H1 (cell line): ENCODE measurements at regions not wholly inside any gene's neighbourhood (a gene's known extent, or its start where the extent isn't known, plus 50 kb on each side); places are given as distances from the start of the nearest gene placed in this dataset.

Source experiments
- CTCF ChIA-PET: fragments of 300-600 bp; sonication (Branson Sonifier 250); formaldehyde crosslinking; loops from one replicate; lab custom pipeline; 2021; ENCODE audit not compliant: partially characterized antibody; lab: Charles Lee
- POLR2A ChIA-PET: fragments of 300-600 bp; sonication (Branson Sonifier 250); formaldehyde crosslinking; loops from one replicate; lab custom pipeline; 2021; ENCODE audit warnings: inconsistent platforms; ENCODE audit not compliant: partially characterized antibody; lab: Charles Lee
- DNase-seq, 2 experiments: peaks; one replicate each; pipeline versions ENCODE4 v3.0.0 to v3.0.0-alpha.2; 2010 to 2022; ENCODE audit warnings: low spot score in 2 of 2, low read depth in 1 of 2, mixed read lengths in 1 of 2
- FAIRE-seq: peaks from 2 replicates; lab custom pipeline; 2011; peaks lifted over from hg19 to GRCh38; lab: Jason Lieb, UNC
- H2AFZ ChIP-seq: 2 replicates; pipeline ENCODE4 v1.8.1; 2012; ENCODE audit warnings: low read length, inconsistent platforms
- H2AK5ac ChIP-seq: 2 replicates; pipeline ENCODE4 v1.6.1; 2013; ENCODE audit warnings: low read depth, low read length
- H2BK120ac ChIP-seq: replicated peaks from 2 replicates; pipeline ENCODE3; 2013; ENCODE audit warnings: low read depth, low read length, inconsistent platforms
- H2BK12ac ChIP-seq: 2 replicates; pipeline ENCODE4 v1.6.1; 2013; ENCODE audit warnings: low read depth, low read length
- H2BK15ac ChIP-seq: 2 replicates; pipeline ENCODE4 v1.6.1; 2013; ENCODE audit warnings: low read length
- H2BK20ac ChIP-seq: 2 replicates; pipeline ENCODE4 v1.6.1; 2013; ENCODE audit warnings: low read length
- H2BK5ac ChIP-seq: 2 replicates; pipeline ENCODE4 v1.6.1; 2013; ENCODE audit warnings: low read depth, low read length
- H3K14ac ChIP-seq: 2 replicates; pipeline ENCODE4 v1.6.1; 2013; ENCODE audit warnings: inconsistent platforms; ENCODE audit not compliant: insufficient read length
- H3K18ac ChIP-seq: 2 replicates; pipeline ENCODE4 v1.6.1; 2013; ENCODE audit warnings: low read length; ENCODE audit errors: extremely low read depth
- H3K23ac ChIP-seq: 2 replicates; pipeline ENCODE4 v1.6.1; 2013; ENCODE audit warnings: inconsistent platforms; ENCODE audit not compliant: insufficient read length
- H3K23me2 ChIP-seq: 2 replicates; pipeline ENCODE4 v1.6.1; 2013; ENCODE audit warnings: low read depth, low read length
- H3K27ac ChIP-seq: 2 replicates; pipeline ENCODE4 v1.6.1; 2011; ENCODE audit warnings: low read depth, low read length, inconsistent platforms
- H3K27me3 ChIP-seq, 4 experiments: replicated peaks in 1 of 4; 1 replicate in 1 of 4; 2 replicates in 3 of 4; pipeline versions ENCODE4 v1.6.1 to v1.8.1; 2011 to 2013; ENCODE audit warnings: low read length in 3 of 4, mild to moderate bottlenecking in 3 of 4, inconsistent platforms in 2 of 4, mixed read lengths in 2 of 4, moderate library complexity in 1 of 4; ENCODE audit not compliant: control insufficient read depth in 3 of 4, insufficient read depth in 3 of 4; ENCODE audit errors: extremely low read depth in 1 of 4
- H3K36me3 ChIP-seq, 4 experiments: 2 replicates each; pipeline versions ENCODE4 v1.6.1 to v1.8.1; 2011 to 2013; ENCODE audit warnings: mild to moderate bottlenecking in 4 of 4, low read length in 3 of 4, moderate library complexity in 2 of 4, control low read depth in 1 of 4, inconsistent platforms in 1 of 4; ENCODE audit not compliant: insufficient read depth in 4 of 4, control insufficient read depth in 2 of 4
- H3K4ac ChIP-seq: replicated peaks from 2 replicates; pipeline ENCODE3; 2013; ENCODE audit warnings: low read length, low read depth, mixed read lengths, inconsistent platforms; ENCODE audit not compliant: insufficient read length
- H3K4me1 ChIP-seq, 4 experiments: replicated peaks in 1 of 4; 1 replicate in 1 of 4; 2 replicates in 3 of 4; pipeline versions ENCODE4 v1.6.1 to v1.8.1; 2011 to 2013; ENCODE audit warnings: low read length in 3 of 4, inconsistent platforms in 2 of 4, mixed read lengths in 1 of 4; ENCODE audit not compliant: insufficient read depth in 4 of 4, control insufficient read depth in 3 of 4
- H3K4me2 ChIP-seq, 2 experiments: 2 replicates each; pipeline versions ENCODE4 v1.6.1 to v1.8.1; 2011 to 2013; ENCODE audit warnings: low read depth in 2 of 2, low read length in 2 of 2, control low read depth in 1 of 2, inconsistent platforms in 1 of 2, mild to moderate bottlenecking in 1 of 2; ENCODE audit not compliant: insufficient read depth in 1 of 2
- H3K4me3 ChIP-seq, 4 experiments: fragments of 200-600, 300-600 bp in 1 of 4; sonication (generic), shearing (Covaris generic), sonication (Bioruptor Twin) in 1 of 4; 2 replicates each; pipeline versions ENCODE4 v1.5.1 to v1.8.1; 2011 to 2016; ENCODE audit warnings: low read length in 4 of 4, low read depth in 3 of 4, control low read depth in 2 of 4, inconsistent platforms in 2 of 4, mild to moderate bottlenecking in 2 of 4, mixed read lengths in 1 of 4, moderate library complexity in 1 of 4; ENCODE audit not compliant: insufficient read depth in 2 of 4; ENCODE audit errors: extremely low read depth in 1 of 4
- H3K56ac ChIP-seq: replicated peaks from 2 replicates; pipeline ENCODE3; 2013; ENCODE audit warnings: low read depth, mild to moderate bottlenecking, mixed read lengths, low read length, inconsistent platforms; ENCODE audit not compliant: insufficient read length
- H3K79me1 ChIP-seq: 2 replicates; pipeline ENCODE4 v1.6.1; 2013; ENCODE audit warnings: low read depth, low read length, control low read depth
- H3K79me2 ChIP-seq, 2 experiments: 2 replicates each; pipeline versions ENCODE4 v1.6.1 to v1.8.1; 2012 to 2013; ENCODE audit warnings: low read length in 2 of 2, mild to moderate bottlenecking in 2 of 2, inconsistent platforms in 1 of 2; ENCODE audit not compliant: insufficient read depth in 2 of 2, control insufficient read depth in 1 of 2
- H3K9ac ChIP-seq, 4 experiments: replicated peaks in 1 of 4; 1 replicate in 1 of 4; 2 replicates in 3 of 4; pipeline versions ENCODE4 v1.6.1 to v1.8.1; 2011 to 2013; ENCODE audit warnings: low read depth in 3 of 4, low read length in 3 of 4, control low read depth in 2 of 4, mild to moderate bottlenecking in 2 of 4, moderate library complexity in 2 of 4, inconsistent platforms in 1 of 4; ENCODE audit errors: extremely low read depth in 1 of 4
- H3K9me3 ChIP-seq, 2 experiments: 2 replicates each; pipeline versions ENCODE4 v1.6.1 to v1.8.1; 2012 to 2013; ENCODE audit warnings: mild to moderate bottlenecking in 2 of 2, moderate library complexity in 2 of 2, control low read depth in 1 of 2, inconsistent platforms in 1 of 2, low read depth in 1 of 2, low read length in 1 of 2, mixed read lengths in 1 of 2; ENCODE audit not compliant: insufficient read depth in 2 of 2
- H4K20me1 ChIP-seq, 2 experiments: replicated peaks in 1 of 2; 2 replicates each; pipeline versions ENCODE3 to v1.8.1; 2011 to 2013; ENCODE audit warnings: inconsistent platforms in 2 of 2, low read length in 2 of 2, mild to moderate bottlenecking in 1 of 2; ENCODE audit not compliant: insufficient read depth in 2 of 2, control insufficient read depth in 1 of 2
- H4K5ac ChIP-seq: 2 replicates; pipeline ENCODE4 v1.6.1; 2013; ENCODE audit warnings: low read length, low read depth, mixed read lengths, inconsistent platforms; ENCODE audit not compliant: insufficient read length
- H4K8ac ChIP-seq: 2 replicates; pipeline ENCODE4 v1.8.0; 2013; ENCODE audit warnings: mild to moderate bottlenecking, moderate library complexity, low read length, inconsistent platforms; ENCODE audit not compliant: insufficient read depth; ENCODE audit errors: extremely low read depth
- H4K91ac ChIP-seq: replicated peaks from 2 replicates; pipeline ENCODE3; 2013; ENCODE audit warnings: low read length, mixed read lengths, inconsistent platforms; ENCODE audit not compliant: insufficient read length
- CBX5 ChIP-seq: fragments of 300-800, 300-1000 bp; sonication (generic); IDR thresholded peaks from 2 replicates; pipeline ENCODE4 v1.7.1; 2016; ENCODE audit warnings: antibody characterized with exemption, low read length, low read depth
- GABPA ChIP-seq: IDR thresholded peaks from 2 replicates; pipeline ENCODE4 v1.6.1; 2011; ENCODE audit warnings: mild to moderate bottlenecking, low read length, moderate library complexity, borderline replicate concordance; ENCODE audit not compliant: insufficient read depth
- NRF1 ChIP-seq: IDR thresholded peaks from 2 replicates; pipeline ENCODE4 v1.6.1; 2011; ENCODE audit warnings: mild to moderate bottlenecking, low read depth, low read length, improper control_type of control experiment
- POLR2AphosphoS5 ChIP-seq: IDR thresholded peaks from 2 replicates; pipeline ENCODE4 v1.6.1; 2011; ENCODE audit warnings: low read depth, low read length
- RBBP5 ChIP-seq: IDR thresholded peaks from 2 replicates; pipeline ENCODE4 v1.7.1; 2012; ENCODE audit warnings: low read depth, mild to moderate bottlenecking, inconsistent platforms, low read length, moderate library complexity, borderline replicate concordance
- SUZ12 ChIP-seq: fragments of 200-600 bp; sonication (generic); IDR thresholded peaks from 2 replicates; pipeline ENCODE4 v1.6.1; 2012; ENCODE audit warnings: mild to moderate bottlenecking, inconsistent platforms, low read length, moderate library complexity, mixed read lengths
- USF2 ChIP-seq: IDR thresholded peaks from 2 replicates; pipeline ENCODE4 v1.6.1; 2011; ENCODE audit warnings: low read length, improper control_type of control experiment
- YY1 ChIP-seq: IDR thresholded peaks from 2 replicates; pipeline ENCODE4 v1.6.1; 2011; ENCODE audit warnings: low read depth, mild to moderate bottlenecking, low read length
- WGBS, 2 experiments: shearing (Covaris generic) in 1 of 2; methylation state at CpG; one replicate each; pipeline versions ENCODE4 v1.1.6 to v1.1.7; 2013 to 2015; ENCODE audit warnings: low lambda C conversion rate in 2 of 2, mixed read lengths in 2 of 2, inconsistent platforms in 1 of 2, low coverage in 1 of 2, missing lambda C conversion rate in 1 of 2; ENCODE audit not compliant: insufficient replicate concordance in 2 of 2, insufficient coverage in 1 of 2, insufficient read length in 1 of 2; ENCODE audit errors: extremely low coverage in 1 of 2, missing lambda C conversion rate in 1 of 2; 5-methylcytosine and 5-hydroxymethylcytosine counted together

- no peak for FAIRE-seq
- POLR2A ChIA-PET, result no interaction called here
- no peak overlapping the region for H3K23ac ChIP-seq
- TF ChIP-seq SUZ12 (no peak), POLR2AphosphoS5 (no peak), CBX5 (no peak), YY1 (no peak), NRF1 (no peak), USF2 (no peak), GABPA (no peak), RBBP5 (no peak)
Observed at GRCh38 chr1:83509301-83509781, 489.6 kb downstream of the TTLL7 start.

More at GRCh38 chr1:83509301-83509781, 489.6 kb downstream of the TTLL7 start:
- Histone ChIP-seq H3K4ac (no peak overlapping the region), H2AK5ac (no peak overlapping the region), H2BK120ac (no peak overlapping the region), H2BK5ac (no peak overlapping the region), H3K27me3 (no peaks in the 10 kb centered on the region), H3K27ac (no peak overlapping the region), H3K23me2 (no peaks in the 10 kb centered on the region), H2BK15ac (no peak overlapping the region), H4K5ac (no peak overlapping the region), H3K18ac (no peak overlapping the region), H3K4me3 (no peak overlapping the region), H3K56ac (no peak overlapping the region), H3K79me1 (no peaks in the 10 kb centered on the region), H4K91ac (no peak overlapping the region), H3K4me2 (no peak overlapping the region), H3K36me3 (no peaks in the 10 kb centered on the region), H3K9me3 (no peaks in the 10 kb centered on the region), H2BK20ac (no peak overlapping the region), H3K79me2 (no peaks in the 10 kb centered on the region), H3K14ac (no peak overlapping the region), H3K9ac (no peak overlapping the region), H2AFZ (no peak overlapping the region), H2BK12ac (no peak overlapping the region), H3K4me1 (no peaks in the 10 kb centered on the region), H4K20me1 (no peaks in the 10 kb centered on the region), H4K8ac (no peak overlapping the region)
- CTCF ChIA-PET, result interaction anchor here (0.6 to 0.7 kb wide), 3 partner anchors 19 to 878 kb away, joined by 3 read pairs; no protein-coding TSS in a partner anchor
- WGBS, 2 experiments, result 50% methylated on average over 2 of the region's 2 CpGs; no CpG with 5 or more reads in 1 of the 2 experiments
- DNase-seq, result no peak
